Erythroblast (primary cell): ENCODE measurements at regions not wholly inside any gene's neighbourhood (a gene's known extent, or its start where the extent isn't known, plus 50 kb on each side); places are given as distances from the start of the nearest gene placed in this dataset.

Source experiments
- GATA1 ChIP-seq: IDR thresholded peaks from 2 replicates; pipeline ENCODE4 v1.6.1; 2011; ENCODE audit warnings: low read depth, mild to moderate bottlenecking, control low read depth, low read length, moderate library complexity
- POLR2A ChIP-seq: IDR thresholded peaks from 2 replicates; pipeline ENCODE4 v1.6.1; 2011; ENCODE audit warnings: mild to moderate bottlenecking, low read length

DNA sequence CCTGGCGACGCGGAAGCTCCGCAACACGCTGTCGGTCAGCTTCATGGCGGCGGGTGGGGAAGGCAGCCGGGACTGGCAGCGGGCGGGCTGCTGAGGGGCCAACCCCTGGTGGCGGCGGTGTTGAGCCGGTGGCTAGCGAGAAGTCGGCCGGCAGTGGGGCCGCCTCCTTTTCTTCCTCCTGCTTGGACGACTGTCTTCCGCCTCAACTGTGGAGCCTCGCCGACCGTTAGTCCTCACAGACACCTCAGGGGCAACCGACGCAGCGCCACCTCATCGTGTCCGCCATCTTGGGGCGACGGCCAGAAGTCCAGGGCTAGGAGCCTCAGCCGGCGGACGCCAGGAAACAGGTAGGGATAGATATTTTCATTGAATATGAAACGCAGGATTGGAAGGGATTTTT lies 875.1 kb downstream of the NSUN3 start:
- no peak for TF ChIP-seq POLR2A
- TF ChIP-seq GATA1: no peak
